ENCODE measurements at regions not wholly inside any gene's neighbourhood (a gene's known extent, or its start where the extent isn't known, plus 50 kb on each side); places are given as distances from the start of the nearest gene placed in this dataset.

DNA sequence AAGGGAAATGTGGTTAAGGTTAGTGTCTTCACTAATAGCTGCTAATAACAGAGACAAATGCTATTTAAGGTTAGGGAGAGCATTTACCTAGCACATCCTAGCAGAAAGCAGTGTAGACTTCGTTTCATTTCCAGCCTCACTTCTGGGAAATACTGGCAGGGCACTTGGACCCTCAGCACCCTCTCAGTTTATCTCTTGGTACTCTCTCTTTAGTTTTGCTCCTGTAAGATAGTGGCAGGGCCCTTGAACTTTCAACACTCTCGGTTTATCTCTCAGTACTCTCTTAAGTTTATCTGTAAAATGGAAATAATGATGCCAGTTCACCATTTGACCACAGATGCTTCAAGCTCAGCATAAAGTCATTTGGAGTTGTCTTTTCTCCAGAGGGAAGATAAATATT, 118.4 kb downstream of the MBL2 start:
- no peak for DNase-seq

DNA sequence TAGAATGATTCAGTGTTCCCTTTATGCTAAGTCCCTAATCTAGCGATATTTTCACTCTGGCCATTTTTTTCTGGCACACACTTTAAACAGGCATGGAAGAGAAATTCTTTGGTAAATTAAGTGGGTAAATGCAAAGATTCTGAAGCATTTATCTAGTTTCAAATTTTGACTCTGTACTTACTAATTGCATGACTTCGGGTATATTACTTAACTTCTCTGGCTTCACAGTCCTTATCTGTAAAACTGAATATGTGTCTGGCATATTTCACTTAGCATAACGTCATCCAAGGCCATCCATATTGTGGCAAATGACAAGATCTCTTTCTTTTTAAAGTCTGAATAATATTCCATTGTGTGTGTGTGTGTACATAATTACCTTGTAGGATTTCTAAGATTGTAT, 114.5 kb downstream of the MBL2 start:
- no peak for DNase-seq

DNA sequence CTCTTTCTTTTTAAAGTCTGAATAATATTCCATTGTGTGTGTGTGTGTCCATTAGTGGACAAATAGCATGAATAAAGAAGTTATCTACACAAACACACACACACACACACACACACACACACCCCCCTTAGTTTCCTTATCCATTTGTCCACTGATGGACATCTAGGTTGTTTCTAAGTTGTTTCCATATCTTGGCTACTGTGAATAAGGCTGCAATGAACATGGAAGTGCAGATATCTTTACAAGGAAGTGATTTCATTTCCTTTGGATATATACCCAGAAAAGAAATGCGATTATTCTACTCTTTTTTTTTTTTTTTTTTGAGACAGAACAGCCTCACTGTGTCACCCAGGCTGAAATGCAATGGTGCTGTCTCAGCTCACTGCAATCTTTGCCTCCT, 113.5 kb downstream of the MBL2 start:
- DNase-seq: no peak

DNA sequence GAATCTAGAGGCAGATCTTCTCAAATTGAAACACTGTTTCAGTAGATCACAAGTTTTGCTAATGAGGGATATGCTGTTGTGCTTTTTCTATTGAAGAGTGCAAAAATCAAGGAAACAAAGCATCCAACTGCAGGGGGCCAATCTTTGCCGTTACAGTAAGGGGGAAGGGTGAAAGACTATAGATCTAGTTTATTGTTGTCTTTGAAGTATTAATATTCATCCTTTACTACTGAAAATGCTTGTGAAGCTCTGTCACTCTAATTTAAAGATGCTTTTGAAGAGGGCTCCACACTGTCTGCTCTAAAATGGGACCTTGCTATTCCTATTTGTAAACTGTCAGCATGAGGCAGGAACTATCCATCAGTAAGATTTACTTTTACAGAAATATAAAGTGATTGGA, 110.3 kb downstream of the MBL2 start:
- DNase-seq: no peak

- DNase-seq: no peak
Observed at GRCh38 chr10:52663161-52663560, 109.4 kb downstream of the MBL2 start.

DNA sequence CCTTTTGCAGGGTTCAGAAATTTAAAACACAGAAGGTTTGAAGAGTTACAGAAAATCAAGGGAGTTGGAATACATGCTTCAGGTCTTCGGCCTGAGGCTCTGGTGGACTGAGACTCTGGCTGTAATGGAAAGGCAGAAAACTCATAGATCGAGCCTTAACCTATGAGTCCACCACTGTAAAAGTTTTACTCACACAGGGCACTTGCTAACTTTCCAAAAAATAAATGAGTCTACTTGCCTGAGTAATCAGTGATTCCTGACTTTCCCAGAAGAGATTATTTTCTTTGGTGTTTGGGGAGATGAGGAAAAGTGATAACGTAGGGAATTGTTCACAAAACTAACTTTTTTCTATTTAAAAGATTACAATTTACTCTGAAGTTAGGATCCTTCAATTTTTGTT, 108.0 kb downstream of the MBL2 start:
- DNase-seq: no peak

DNA sequence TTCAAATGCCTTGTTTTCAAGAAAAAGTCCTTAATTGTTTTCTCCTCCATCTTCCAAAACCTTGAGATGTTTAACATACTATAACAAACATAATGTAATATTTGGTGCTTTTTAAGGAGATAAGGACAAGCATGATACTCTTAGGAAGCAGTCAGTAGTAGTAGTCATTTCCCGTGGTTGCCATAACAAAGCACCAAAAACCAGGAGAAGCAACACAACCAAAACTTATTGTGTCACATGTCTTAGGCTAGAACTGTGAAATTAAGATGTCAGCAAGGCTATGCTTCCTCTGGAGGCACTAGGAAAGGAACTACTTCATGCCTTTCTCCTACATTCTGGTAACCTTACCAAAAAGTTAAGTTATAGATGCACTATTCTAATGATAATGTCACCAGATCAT, 106.8 kb downstream of the MBL2 start:
- DNase-seq: no peak

GRCh38 chr10:52666931-52667330, 105.7 kb downstream of the MBL2 start:
- no peak for DNase-seq

DNA sequence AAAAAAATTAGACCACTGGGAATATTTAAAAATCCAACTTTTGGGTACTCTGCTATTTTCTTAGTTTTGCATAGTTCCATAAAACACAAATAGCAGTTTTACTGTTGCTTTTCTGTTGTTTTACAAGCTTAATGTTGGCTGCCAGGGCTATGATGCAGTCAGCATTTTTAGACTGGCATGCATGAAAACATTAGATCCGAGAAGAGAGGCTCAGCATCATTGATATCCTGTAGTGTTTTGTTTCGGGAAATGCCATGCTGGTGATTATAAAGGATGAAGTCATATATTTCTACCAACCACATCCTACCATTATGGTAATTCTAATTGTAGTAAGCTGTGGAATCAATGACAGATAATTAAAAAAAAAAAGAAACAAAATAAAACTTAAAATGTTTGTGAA, 104.6 kb downstream of the MBL2 start:
- peak; percentile 50 for DNase-seq

GRCh38 chr10:52672880-52673279, 99.7 kb downstream of the MBL2 start:
- no peak for DNase-seq

DNA sequence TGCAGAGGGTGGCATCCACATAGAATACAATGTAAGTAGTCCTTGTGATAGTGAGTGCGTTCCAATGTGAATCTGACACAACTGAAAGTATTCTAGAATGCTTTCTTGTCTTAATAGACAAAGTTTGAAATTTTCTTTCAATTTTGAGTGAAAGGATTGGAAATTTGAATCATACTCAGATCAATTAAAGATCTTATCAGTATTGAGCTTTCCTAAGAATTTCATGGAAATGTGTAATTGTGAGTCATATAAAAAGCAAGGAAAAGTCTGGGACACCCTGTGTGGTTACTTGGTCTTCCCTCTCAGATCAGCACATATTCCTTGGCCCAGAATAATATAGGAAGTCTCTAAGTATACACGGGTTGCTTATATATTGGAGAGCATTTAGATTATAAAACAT, 99.1 kb downstream of the MBL2 start:
- DNase-seq: no peak

DNA sequence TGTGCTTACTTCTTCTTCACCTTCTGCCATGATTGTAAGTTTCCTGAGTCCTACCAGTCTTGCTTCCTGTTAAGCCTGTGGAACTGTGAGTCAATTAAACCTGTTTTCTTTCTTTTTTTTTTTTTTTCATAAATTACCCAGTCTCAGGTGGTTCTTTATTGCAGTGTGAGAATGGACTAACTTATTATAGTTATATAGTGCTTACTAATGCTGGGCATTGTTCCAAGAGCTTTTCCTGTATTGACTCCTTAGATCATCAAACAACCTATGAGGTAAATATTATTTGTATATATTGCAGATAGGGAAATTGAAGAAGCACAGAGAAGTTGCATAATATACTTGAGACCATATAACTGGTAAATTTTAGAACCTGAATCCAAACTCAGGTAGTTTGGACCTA, 98.1 kb downstream of the MBL2 start:
- no peak for DNase-seq

GRCh38 chr10:52677086-52677485, 95.5 kb downstream of the MBL2 start:
- peak; percentile 68 for DNase-seq

DNA sequence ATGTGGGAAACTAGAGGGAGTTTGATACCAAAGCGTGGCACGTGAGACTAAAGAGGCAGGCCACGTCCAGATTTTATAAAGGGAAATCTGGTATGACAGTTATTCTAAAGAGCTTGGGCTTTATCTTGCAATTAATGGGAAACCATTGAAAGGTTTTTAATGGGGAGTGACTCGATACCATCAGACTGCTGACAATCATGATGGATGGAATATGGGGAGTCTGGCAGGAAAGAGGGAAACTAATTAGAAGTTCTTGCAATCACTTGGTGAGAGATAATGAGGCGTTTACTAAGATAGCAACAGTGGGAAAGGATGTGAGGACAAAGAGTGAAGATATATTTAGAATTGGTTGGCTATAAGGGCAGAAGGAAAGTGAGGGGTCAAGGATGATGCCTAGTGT, 94.0 kb downstream of the MBL2 start:
- DNase-seq: no peak

- DNase-seq: no peak
Observed at GRCh38 chr10:52679117-52679516, 93.5 kb downstream of the MBL2 start.

DNA sequence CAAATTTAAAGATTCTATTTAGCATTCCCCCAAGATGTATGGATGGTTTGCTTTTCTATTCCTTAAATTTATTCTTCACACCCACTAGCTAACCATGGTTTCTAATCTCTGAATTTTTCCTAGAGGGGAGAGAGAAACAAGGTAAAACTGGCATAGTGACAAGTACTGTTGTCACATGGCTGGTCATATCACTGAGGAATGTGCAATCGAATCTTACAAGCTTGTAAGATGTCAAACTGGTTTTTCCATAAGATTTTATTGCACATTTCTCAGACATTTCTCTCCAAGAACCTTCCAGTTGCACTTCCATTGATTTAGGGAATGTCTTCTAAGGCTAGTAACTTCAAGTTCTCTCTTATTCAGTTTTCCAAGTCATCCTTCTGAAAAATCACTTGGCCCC, 89.8 kb downstream of the MBL2 start:
- DNase-seq: no peak

GRCh38 chr10:52683776-52684175, 88.8 kb downstream of the MBL2 start:
- DNase-seq: no peak

GRCh38 chr10:52688899-52689298, 83.7 kb downstream of the MBL2 start:
- DNase-seq: no peak

- no peak for DNase-seq
Observed at GRCh38 chr10:52696232-52696631, 76.4 kb downstream of the MBL2 start.

DNA sequence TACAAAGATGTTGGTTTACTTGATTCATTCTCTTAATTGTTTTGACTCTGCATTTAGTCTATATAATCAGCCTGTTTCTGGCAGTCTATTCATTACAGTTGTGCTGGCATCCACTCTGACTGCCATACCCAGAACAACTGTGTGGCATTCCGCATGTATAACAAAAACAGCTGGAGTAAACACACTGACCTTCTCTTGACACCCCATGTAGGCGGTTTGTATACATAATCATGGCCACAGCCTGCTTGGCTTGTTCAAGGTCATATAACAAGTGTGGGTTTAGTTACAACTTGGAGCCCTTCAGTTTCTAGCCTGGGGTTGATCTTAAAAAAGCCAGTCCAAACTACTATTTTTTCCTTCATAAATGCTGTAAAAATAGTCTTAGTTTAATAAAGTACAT, 70.9 kb downstream of the MBL2 start:
- DNase-seq: no peak

- DNase-seq: peak; percentile 12
Observed at GRCh38 chr10:52703451-52703850, 69.1 kb downstream of the MBL2 start.

DNA sequence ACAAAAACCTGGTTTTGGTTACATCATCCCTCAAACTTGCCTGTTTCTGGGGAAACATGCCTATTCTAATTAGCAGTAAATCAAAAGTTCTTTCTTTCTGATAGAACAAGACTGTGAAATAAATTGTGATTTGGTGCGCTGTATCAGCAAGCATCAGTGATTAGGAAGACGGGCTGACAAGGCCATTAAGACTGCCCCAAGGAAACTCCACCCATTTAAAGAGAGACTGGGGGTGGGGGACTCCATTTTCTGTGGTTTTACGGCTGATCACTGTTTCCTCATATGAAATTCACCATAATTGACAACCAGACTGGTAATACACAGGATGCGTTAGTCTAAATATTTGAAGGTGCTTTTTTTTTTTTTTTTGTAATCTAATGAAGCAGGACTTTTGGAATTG, 68.7 kb downstream of the MBL2 start:
- DNase-seq: peak; percentile 38

GRCh38 chr10:52706332-52707070, 66.1 kb downstream of the MBL2 start:
- peak; percentile 56 for DNase-seq

Data from fibroblast of skin of right biceps (primary cell).